ENCODE measurements at regions not wholly inside any gene's neighbourhood (a gene's known extent, or its start where the extent isn't known, plus 50 kb on each side); places are given as distances from the start of the nearest gene placed in this dataset.
"Not testable (repeated sequence)": the region's sequence is repeated elsewhere in the genome, so short reads cannot be mapped to it uniquely, and the experiment has no call there.

DNA sequence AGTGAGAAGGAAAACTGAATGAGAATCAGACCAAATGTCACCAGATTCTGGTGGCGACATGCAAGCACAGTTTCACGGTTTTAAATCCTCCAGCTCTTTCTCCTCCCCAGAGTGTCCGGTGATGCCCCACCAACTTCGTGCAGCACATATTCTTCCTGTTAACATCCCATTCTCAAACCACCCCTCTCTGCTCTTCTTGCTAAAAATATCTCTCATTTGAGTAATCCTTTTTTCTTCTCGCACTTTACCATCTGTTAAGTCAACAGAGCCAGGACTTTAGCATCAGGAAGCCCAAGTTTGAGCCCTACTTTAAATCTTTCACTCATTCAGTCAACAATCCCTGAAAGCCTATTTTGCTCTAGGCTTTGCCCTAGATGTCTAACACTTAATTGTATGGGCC lies 68.2 kb upstream of the VGLL4 start:
- H3K4me3 ChIP-seq (ENCODE audit: low read depth, low read length) = no peak overlapping the region
- no peak overlapping the region for H3K27ac ChIP-seq (ENCODE audit: low read depth, low read length)
- H3K9ac ChIP-seq (ENCODE audit: low read length) = no peak overlapping the region
- H3K36me3 ChIP-seq (ENCODE audit: control insufficient read depth, insufficient read depth, low read length) = no peaks in the 10 kb centered on the region
- peaks cover 12% of the 10 kb centered on the region for H3K9me3 ChIP-seq (ENCODE audit: control insufficient read depth, insufficient read depth, low read depth, low read length)
- no peaks in the 10 kb centered on the region for H3K27me3 ChIP-seq (ENCODE audit: control insufficient read depth, insufficient read depth, low read length)
- peaks cover 8% of the 10 kb centered on the region for H3K4me1 ChIP-seq (ENCODE audit: control insufficient read depth, insufficient read depth, low read length)

DNA sequence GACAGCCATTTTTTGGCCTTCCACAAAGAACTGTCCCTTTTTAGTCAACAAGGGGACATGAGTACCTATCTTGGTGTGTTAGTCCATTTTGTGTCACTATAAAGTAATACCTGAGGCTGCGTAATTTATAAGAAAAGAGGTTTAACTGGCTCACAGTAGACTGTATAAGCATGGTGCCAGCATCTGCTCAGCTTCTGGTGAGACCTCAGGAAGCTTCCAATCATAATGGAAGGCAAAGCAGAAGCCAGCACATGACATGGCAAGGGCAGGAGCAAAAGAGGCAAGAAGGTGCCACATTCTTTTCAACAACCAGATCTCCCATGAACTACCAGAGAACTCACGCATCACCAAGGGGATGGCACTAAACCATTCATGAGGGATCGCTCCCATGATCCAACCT lies 66.1 kb upstream of the VGLL4 start:
- Histone ChIP-seq H3K9ac (ENCODE audit: low read length) (no peak overlapping the region), H3K4me1 (ENCODE audit: control insufficient read depth, insufficient read depth, low read length) (peaks cover 10% of the 10 kb centered on the region), H3K36me3 (ENCODE audit: control insufficient read depth, insufficient read depth, low read length) (no peaks in the 10 kb centered on the region), H3K4me3 (ENCODE audit: low read depth, low read length) (no peak overlapping the region), H3K9me3 (ENCODE audit: control insufficient read depth, insufficient read depth, low read depth, low read length) (peaks cover 12% of the 10 kb centered on the region), H3K27ac (ENCODE audit: low read depth, low read length) (no peak overlapping the region), H3K27me3 (ENCODE audit: control insufficient read depth, insufficient read depth, low read length) (no peaks in the 10 kb centered on the region)

DNA sequence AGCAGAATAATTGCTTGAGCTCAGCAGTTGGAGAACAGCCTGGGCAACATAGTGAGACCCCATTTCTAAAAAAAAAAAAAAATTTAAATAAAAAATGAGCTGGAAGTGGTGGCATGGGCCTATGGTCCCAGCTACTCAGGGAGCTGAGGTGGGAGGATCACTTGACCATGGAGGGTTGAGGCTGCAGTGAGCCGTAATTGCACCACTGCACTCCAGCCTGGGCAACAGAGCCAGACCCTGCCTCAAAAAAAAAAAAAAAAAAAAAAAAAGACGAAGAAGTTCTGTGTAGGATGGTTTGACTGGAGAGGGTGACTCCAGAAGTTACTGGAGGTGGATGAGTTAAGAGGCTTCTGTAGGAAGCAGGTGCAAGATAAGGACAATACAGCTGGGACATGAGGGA lies 63.4 kb upstream of the VGLL4 start:
- Histone ChIP-seq H3K4me1 (ENCODE audit: control insufficient read depth, insufficient read depth, low read length) (peaks cover 10% of the 10 kb centered on the region), H3K9me3 (ENCODE audit: control insufficient read depth, insufficient read depth, low read depth, low read length) (peaks cover 12% of the 10 kb centered on the region)
- not testable (repeated sequence) for H3K36me3 ChIP-seq (ENCODE audit: control insufficient read depth, insufficient read depth, low read length); H3K27ac ChIP-seq (ENCODE audit: low read depth, low read length); H3K27me3 ChIP-seq (ENCODE audit: control insufficient read depth, insufficient read depth, low read length); H3K9ac ChIP-seq (ENCODE audit: low read length); H3K4me3 ChIP-seq (ENCODE audit: low read depth, low read length)

- Histone ChIP-seq H3K4me3 (ENCODE audit: low read depth, low read length) (no peak overlapping the region), H3K9me3 (ENCODE audit: control insufficient read depth, insufficient read depth, low read depth, low read length) (peaks cover 12% of the 10 kb centered on the region), H3K36me3 (ENCODE audit: control insufficient read depth, insufficient read depth, low read length) (no peaks in the 10 kb centered on the region), H3K27ac (ENCODE audit: low read depth, low read length) (no peak overlapping the region), H3K27me3 (ENCODE audit: control insufficient read depth, insufficient read depth, low read length) (no peaks in the 10 kb centered on the region), H3K4me1 (ENCODE audit: control insufficient read depth, insufficient read depth, low read length) (peaks cover 10% of the 10 kb centered on the region), H3K9ac (ENCODE audit: low read length) (no peak overlapping the region)
These were observed 62.9 kb upstream of the VGLL4 start for GRCh38 chr3:11706604-11707003.

DNA sequence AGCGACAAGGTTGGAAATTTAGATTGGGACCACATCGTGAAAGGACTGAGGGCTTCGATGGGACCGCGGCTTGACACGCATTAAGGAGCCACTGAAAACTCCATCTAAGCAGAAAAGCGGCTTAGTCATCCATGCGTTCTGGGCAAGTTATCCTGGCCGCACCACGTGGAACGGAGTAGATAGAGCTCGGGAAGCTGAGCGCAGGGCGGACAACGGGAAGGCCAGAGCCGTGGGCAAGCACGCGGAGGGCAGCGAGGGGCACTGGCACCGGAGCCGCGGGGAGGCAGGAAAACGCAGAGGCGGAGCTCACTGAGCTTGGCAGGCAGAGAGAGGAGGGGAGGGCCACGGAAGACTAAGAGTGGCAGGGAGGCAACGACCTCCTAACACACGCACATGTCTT lies 61.3 kb upstream of the VGLL4 start:
- H3K27me3 ChIP-seq (ENCODE audit: control insufficient read depth, insufficient read depth, low read length) = no peaks in the 10 kb centered on the region
- H3K36me3 ChIP-seq (ENCODE audit: control insufficient read depth, insufficient read depth, low read length) = no peaks in the 10 kb centered on the region
- peaks cover 5% of the 10 kb centered on the region for H3K9me3 ChIP-seq (ENCODE audit: control insufficient read depth, insufficient read depth, low read depth, low read length)
- H3K4me3 ChIP-seq (ENCODE audit: low read depth, low read length) = no peak overlapping the region
- H3K4me1 ChIP-seq (ENCODE audit: control insufficient read depth, insufficient read depth, low read length) = peaks cover 10% of the 10 kb centered on the region
- H3K9ac ChIP-seq (ENCODE audit: low read length) = no peak overlapping the region
- no peak overlapping the region for H3K27ac ChIP-seq (ENCODE audit: low read depth, low read length)

GRCh38 chr3:11703146-11703545 lies 59.4 kb upstream of the VGLL4 start:
- Histone ChIP-seq H3K27me3 (ENCODE audit: control insufficient read depth, insufficient read depth, low read length) (no peaks in the 10 kb centered on the region), H3K27ac (ENCODE audit: low read depth, low read length) (no peak overlapping the region), H3K4me3 (ENCODE audit: low read depth, low read length) (no peak overlapping the region), H3K9me3 (ENCODE audit: control insufficient read depth, insufficient read depth, low read depth, low read length) (no peaks in the 10 kb centered on the region), H3K9ac (ENCODE audit: low read length) (no peak overlapping the region), H3K36me3 (ENCODE audit: control insufficient read depth, insufficient read depth, low read length) (no peaks in the 10 kb centered on the region), H3K4me1 (ENCODE audit: control insufficient read depth, insufficient read depth, low read length) (peaks cover 10% of the 10 kb centered on the region)

DNA sequence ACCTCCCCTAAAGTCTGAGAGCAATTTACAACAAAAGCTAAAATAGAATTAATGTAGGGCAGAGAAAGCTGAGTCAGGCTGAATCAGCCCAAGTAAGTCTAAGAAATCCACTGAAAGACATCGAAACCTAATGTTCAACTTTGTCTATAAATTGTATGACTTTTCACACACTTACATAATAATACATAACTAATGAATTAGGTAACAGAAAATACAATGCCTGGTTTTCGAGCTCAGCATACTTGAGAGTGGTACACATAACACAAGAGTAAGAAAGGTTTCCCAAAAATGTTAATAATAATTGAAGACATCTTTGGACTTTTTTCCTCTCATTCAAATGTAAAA lies 55.3 kb upstream of the VGLL4 start:
- no peak overlapping the region for H3K4me3 ChIP-seq (ENCODE audit: low read depth, low read length)
- H3K36me3 ChIP-seq (ENCODE audit: control insufficient read depth, insufficient read depth, low read length) = no peaks in the 10 kb centered on the region
- H3K27ac ChIP-seq (ENCODE audit: low read depth, low read length) = no peak overlapping the region
- no peaks in the 10 kb centered on the region for H3K9me3 ChIP-seq (ENCODE audit: control insufficient read depth, insufficient read depth, low read depth, low read length)
- H3K4me1 ChIP-seq (ENCODE audit: control insufficient read depth, insufficient read depth, low read length) = peaks cover 4% of the 10 kb centered on the region
- no peak overlapping the region for H3K9ac ChIP-seq (ENCODE audit: low read length)
- H3K27me3 ChIP-seq (ENCODE audit: control insufficient read depth, insufficient read depth, low read length) = no peaks in the 10 kb centered on the region

DNA sequence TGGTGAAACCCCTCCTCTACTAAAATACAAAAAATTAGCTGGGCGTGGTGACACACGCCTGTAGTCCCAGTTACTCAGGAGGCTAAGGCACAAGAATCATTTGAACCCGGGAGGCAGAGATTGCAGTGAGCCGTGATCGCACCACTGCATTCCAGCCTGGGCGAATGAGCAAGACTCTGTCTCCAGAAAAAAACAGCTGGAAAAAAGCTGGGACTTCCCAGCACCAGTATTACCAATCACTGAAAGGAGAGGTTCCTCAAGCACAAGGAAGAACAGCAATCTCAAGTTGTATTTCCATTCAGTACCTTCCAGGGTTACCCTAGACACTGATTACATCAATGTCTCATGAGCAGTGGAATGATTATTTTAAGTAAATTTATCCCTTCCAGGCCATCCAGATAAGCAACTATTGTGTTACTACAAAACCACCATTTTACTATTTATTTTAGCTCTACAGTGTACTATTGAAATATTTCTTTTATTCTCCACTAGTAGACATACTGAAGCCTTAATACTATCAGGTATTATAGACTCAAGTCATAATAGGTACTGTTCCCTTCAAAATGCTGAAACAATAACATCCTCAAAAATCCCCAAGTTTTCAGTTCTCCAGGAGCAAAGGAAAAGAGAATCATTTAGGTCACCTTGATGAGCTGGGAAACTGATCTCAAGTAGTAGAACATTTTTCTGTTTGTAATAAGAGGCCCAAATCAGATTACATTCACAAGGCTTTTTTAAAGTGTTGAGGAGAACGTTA lies 54.8 kb upstream of the VGLL4 start:
- H3K27me3 ChIP-seq (ENCODE audit: control insufficient read depth, insufficient read depth, low read length) = no peaks in the 10 kb centered on the region
- no peaks in the 10 kb centered on the region for H3K36me3 ChIP-seq (ENCODE audit: control insufficient read depth, insufficient read depth, low read length)
- no peak overlapping the region for H3K9ac ChIP-seq (ENCODE audit: low read length)
- H3K9me3 ChIP-seq (ENCODE audit: control insufficient read depth, insufficient read depth, low read depth, low read length) = no peaks in the 10 kb centered on the region
- peaks cover 4% of the 10 kb centered on the region for H3K4me1 ChIP-seq (ENCODE audit: control insufficient read depth, insufficient read depth, low read length)
- H3K27ac ChIP-seq (ENCODE audit: low read depth, low read length) = no peak overlapping the region
- H3K4me3 ChIP-seq (ENCODE audit: low read depth, low read length) = no peak overlapping the region

GRCh38 chr3:11697701-11698100 lies 54.0 kb upstream of the VGLL4 start:
- Histone ChIP-seq H3K4me3 (ENCODE audit: low read depth, low read length) (no peak overlapping the region), H3K36me3 (ENCODE audit: control insufficient read depth, insufficient read depth, low read length) (peaks cover 2% of the 10 kb centered on the region; the same call in 1 of the 2 replicates), H3K27ac (ENCODE audit: low read depth, low read length) (no peak overlapping the region), H3K27me3 (ENCODE audit: control insufficient read depth, insufficient read depth, low read length) (no peaks in the 10 kb centered on the region), H3K9me3 (ENCODE audit: control insufficient read depth, insufficient read depth, low read depth, low read length) (no peaks in the 10 kb centered on the region), H3K4me1 (ENCODE audit: control insufficient read depth, insufficient read depth, low read length) (no peaks in the 10 kb centered on the region), H3K9ac (ENCODE audit: low read length) (no peak overlapping the region)

DNA sequence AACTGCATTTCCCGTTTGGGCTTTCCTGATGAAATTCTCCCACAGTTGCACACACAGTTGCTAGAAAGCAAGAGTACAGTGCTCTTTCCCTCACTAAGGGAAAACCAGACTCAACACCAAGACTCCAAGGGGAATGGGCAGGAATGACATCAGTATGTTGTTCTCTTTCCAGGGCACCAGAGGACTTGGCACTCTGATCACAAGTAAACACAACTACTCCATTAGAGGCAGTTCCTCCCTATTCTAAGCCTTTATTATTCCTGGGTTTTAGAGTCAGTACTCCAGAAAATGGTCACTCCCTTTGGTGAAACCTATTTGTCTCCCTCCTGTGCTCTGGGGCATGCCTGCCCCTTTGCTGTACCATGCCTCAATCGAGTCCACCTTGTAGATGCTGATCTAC lies 52.3 kb upstream of the VGLL4 start:
- no peak overlapping the region for H3K9ac ChIP-seq (ENCODE audit: low read length)
- no peaks in the 10 kb centered on the region for H3K9me3 ChIP-seq (ENCODE audit: control insufficient read depth, insufficient read depth, low read depth, low read length)

More for the DNA sequence above, 52.3 kb upstream of the VGLL4 start:
- peaks cover 7% of the 10 kb centered on the region for H3K4me1 ChIP-seq (ENCODE audit: control insufficient read depth, insufficient read depth, low read length)
- H3K4me3 ChIP-seq (ENCODE audit: low read depth, low read length) = no peak overlapping the region
- no peak overlapping the region for H3K27ac ChIP-seq (ENCODE audit: low read depth, low read length)
- peaks cover 2% of the 10 kb centered on the region; the same call in 1 of the 2 replicates for H3K36me3 ChIP-seq (ENCODE audit: control insufficient read depth, insufficient read depth, low read length)
- no peaks in the 10 kb centered on the region for H3K27me3 ChIP-seq (ENCODE audit: control insufficient read depth, insufficient read depth, low read length)
